Endodermal cell (in vitro differentiated cells): ENCODE measurements at regions not wholly inside any gene's neighbourhood (a gene's known extent, or its start where the extent isn't known, plus 50 kb on each side); places are given as distances from the start of the nearest gene placed in this dataset.

ENCODE experiments used
- DNase-seq: peaks from one replicate; pipeline ENCODE4 v3.0.0-alpha.2; 2017
- H3K27ac ChIP-seq: 2 replicates; pipeline ENCODE4 v1.5.1; 2013; ENCODE audit warnings: mild to moderate bottlenecking, low read depth, low read length, moderate library complexity
- H3K27me3 ChIP-seq: 2 replicates; pipeline ENCODE4 v1.6.1; 2013; ENCODE audit warnings: mild to moderate bottlenecking, low read length, moderate library complexity; ENCODE audit not compliant: insufficient read depth, control insufficient read depth, poor library complexity, severe bottlenecking
- H3K36me3 ChIP-seq: 2 replicates; pipeline ENCODE4 v1.7.0; 2013; ENCODE audit warnings: mild to moderate bottlenecking, low read length, moderate library complexity; ENCODE audit not compliant: control insufficient read depth, insufficient read depth
- H3K4me1 ChIP-seq: one replicate; pipeline ENCODE4 v1.7.0; 2013; ENCODE audit warnings: low read length; ENCODE audit not compliant: control insufficient read depth, insufficient read depth
- H3K4me3 ChIP-seq: 2 replicates; pipeline ENCODE4 v1.5.1; 2013; ENCODE audit warnings: mild to moderate bottlenecking, low read length, moderate library complexity
- H3K9ac ChIP-seq: 2 replicates; pipeline ENCODE4 v1.6.1; 2013; ENCODE audit warnings: mild to moderate bottlenecking, low read length, moderate library complexity; ENCODE audit not compliant: poor library complexity, severe bottlenecking; ENCODE audit errors: extremely low read depth
- H3K9me3 ChIP-seq: 2 replicates; pipeline ENCODE4 v1.6.1; 2013; ENCODE audit warnings: mild to moderate bottlenecking, low read length, moderate library complexity; ENCODE audit not compliant: control insufficient read depth
- H3K27ac Mint-ChIP-seq: 2 replicates; pipeline ENCODE4 v1.8.0; 2020; ENCODE audit warnings: mixed read lengths
- H3K27me3 Mint-ChIP-seq: 2 replicates; pipeline ENCODE4 v1.8.0; 2021; ENCODE audit warnings: mild to moderate bottlenecking, mixed read lengths; ENCODE audit not compliant: insufficient read depth
- H3K36me3 Mint-ChIP-seq: 2 replicates; pipeline ENCODE4 v1.8.0; 2020; ENCODE audit warnings: low read depth, mixed read lengths
- H3K4me1 Mint-ChIP-seq: 2 replicates; pipeline ENCODE4 v1.8.0; 2020; ENCODE audit warnings: mixed read lengths
- H3K4me3 Mint-ChIP-seq: 2 replicates; pipeline ENCODE4 v1.8.0; 2020; ENCODE audit warnings: mild to moderate bottlenecking, moderate library complexity, mixed read lengths
- H3K9me3 Mint-ChIP-seq: 2 replicates; pipeline ENCODE4 v1.8.0; 2020; ENCODE audit warnings: mild to moderate bottlenecking, mixed read lengths
- WGBS, 2 experiments: methylation state at CpG; one replicate each; pipeline versions ENCODE4 v1.1.5 to v1.1.7; 2013; ENCODE audit warnings: missing lambda C conversion rate in 2 of 2, mixed read lengths in 1 of 2; ENCODE audit not compliant: insufficient coverage in 1 of 2, insufficient read length in 1 of 2; 5-methylcytosine and 5-hydroxymethylcytosine counted together
- TF ChIP-seq, protein P1 (sequence below): fragments of 200-600 bp; sonication (generic); conservative IDR thresholded peaks from 2 replicates; pipeline ENCODE4 v1.5.0; 2021; ENCODE audit warnings: antibody characterized with exemption, mild to moderate bottlenecking

DNA sequence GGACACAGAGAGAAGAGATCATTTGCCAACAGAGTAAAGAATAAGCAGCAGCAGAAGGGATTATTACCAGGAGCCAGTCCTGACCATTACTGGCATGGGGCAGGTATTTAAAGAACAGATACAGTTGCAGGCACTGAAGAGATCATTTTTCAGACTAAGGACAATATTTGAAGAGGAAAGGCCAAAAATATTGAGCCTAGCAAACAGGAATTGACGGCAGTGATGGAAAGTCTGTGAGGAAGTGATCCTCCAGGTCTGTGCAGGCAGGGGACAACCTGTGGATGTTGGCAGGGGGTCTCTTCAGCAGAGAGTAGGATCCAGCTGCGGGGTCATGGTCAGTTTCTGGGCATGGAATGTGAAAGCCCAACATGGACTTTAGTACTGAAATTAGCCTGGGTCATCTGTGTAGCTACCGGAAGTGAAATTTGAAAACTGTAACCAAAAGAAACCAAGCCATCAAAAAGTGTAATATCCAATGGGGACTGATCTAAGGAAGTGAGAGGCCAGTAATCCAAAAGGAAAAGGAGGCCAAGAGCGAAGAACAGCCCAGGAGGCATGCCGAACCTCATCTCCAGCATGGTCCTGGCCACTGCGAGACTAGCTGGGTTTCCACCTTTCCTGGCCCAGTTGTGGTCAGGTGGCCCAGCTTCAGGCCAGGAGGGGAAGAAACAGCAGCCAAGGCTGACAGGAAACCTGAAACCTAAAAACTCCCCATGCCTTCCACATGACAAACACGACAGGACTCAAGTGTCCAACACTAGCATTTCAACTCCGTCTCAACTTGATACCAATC lies 115.1 kb upstream of the TNFAIP3 start:
- TF ChIP-seq, protein P1, sequence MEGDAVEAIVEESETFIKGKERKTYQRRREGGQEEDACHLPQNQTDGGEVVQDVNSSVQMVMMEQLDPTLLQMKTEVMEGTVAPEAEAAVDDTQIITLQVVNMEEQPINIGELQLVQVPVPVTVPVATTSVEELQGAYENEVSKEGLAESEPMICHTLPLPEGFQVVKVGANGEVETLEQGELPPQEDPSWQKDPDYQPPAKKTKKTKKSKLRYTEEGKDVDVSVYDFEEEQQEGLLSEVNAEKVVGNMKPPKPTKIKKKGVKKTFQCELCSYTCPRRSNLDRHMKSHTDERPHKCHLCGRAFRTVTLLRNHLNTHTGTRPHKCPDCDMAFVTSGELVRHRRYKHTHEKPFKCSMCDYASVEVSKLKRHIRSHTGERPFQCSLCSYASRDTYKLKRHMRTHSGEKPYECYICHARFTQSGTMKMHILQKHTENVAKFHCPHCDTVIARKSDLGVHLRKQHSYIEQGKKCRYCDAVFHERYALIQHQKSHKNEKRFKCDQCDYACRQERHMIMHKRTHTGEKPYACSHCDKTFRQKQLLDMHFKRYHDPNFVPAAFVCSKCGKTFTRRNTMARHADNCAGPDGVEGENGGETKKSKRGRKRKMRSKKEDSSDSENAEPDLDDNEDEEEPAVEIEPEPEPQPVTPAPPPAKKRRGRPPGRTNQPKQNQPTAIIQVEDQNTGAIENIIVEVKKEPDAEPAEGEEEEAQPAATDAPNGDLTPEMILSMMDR: no peak
- peaks cover 6% of the 10 kb centered on the region for H3K27me3 Mint-ChIP-seq
- Histone ChIP-seq H3K4me1 (no peaks in the 10 kb centered on the region), H3K4me3 (no peak overlapping the region), H3K36me3 (no peaks in the 10 kb centered on the region), H3K27me3 (no peaks in the 10 kb centered on the region), H3K9ac (no peak overlapping the region), H3K9me3 (no peaks in the 10 kb centered on the region), H3K27ac (no peak overlapping the region)
- H3K27ac Mint-ChIP-seq: no peak overlapping the region
- H3K36me3 Mint-ChIP-seq: no peaks in the 10 kb centered on the region
- H3K4me1 Mint-ChIP-seq: no peaks in the 10 kb centered on the region
- no peak for DNase-seq
- H3K9me3 Mint-ChIP-seq: no peaks in the 10 kb centered on the region
- 76 to 85% methylated on average over 5 to 8 of the region's 8 CpGs for WGBS, 2 experiments
- H3K4me3 Mint-ChIP-seq: no peak overlapping the region

DNA sequence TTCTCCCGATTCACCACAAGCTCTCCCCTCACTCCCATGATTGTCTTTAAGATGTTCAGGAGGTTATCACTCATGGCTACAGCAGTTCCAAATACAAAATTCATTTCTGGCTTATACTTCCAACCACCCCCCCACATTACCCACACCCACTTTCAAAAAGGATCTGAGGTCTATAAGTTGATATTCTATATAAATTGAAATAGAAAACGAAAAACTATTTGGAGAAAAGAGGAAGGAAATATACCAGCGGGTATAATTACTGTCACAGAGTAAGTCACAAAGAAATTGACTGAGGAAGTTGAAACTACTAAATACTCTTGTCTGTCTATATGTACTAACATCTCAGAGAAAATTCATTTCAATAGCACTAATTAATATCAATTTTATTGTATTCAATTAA lies 112.7 kb upstream of the TNFAIP3 start:
- no peak for DNase-seq
- Mint-ChIP-seq H3K9me3 (no peaks in the 10 kb centered on the region), H3K27ac (no peak overlapping the region), H3K4me3 (no peak overlapping the region), H3K36me3 (no peaks in the 10 kb centered on the region), H3K27me3 (peaks cover 9% of the 10 kb centered on the region), H3K4me1 (no peaks in the 10 kb centered on the region)
- no peaks in the 10 kb centered on the region for H3K36me3 ChIP-seq
- WGBS, 2 experiments: 90 to 93% methylated on average over 2 to 3 of the region's 3 CpGs
- H3K4me3 ChIP-seq: no peak overlapping the region
- no peak overlapping the region for H3K27ac ChIP-seq
- no peak overlapping the region for H3K9ac ChIP-seq
- no peaks in the 10 kb centered on the region for H3K9me3 ChIP-seq
- no peaks in the 10 kb centered on the region for H3K4me1 ChIP-seq
- TF ChIP-seq, protein P1: no peak
- no peaks in the 10 kb centered on the region for H3K27me3 ChIP-seq

DNA sequence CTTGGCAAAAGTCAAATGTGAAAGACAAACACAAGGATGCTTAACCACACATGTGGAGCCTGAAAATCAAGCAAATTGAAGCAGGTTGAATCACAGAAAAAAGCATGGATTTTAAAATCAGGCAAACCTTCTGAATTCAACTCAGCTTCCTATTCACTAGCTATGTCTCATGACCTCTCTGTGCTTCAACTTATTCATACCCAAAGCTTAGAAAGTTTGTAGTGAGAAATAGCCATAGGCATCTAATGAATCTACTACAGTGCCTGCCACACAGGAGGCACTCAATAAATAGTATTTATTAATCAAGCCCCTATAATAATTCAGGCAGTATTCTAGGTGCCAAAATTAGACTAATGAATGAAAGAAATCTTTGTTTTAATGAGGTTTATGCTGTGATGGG lies 112.2 kb upstream of the TNFAIP3 start:
- H3K9me3 Mint-ChIP-seq: no peaks in the 10 kb centered on the region
- DNase-seq: no peak
- no peaks in the 10 kb centered on the region for H3K27me3 ChIP-seq
- no peak overlapping the region for H3K4me3 Mint-ChIP-seq
- H3K9ac ChIP-seq: no peak overlapping the region
- no peaks in the 10 kb centered on the region for H3K4me1 ChIP-seq
- no peaks in the 10 kb centered on the region for H3K9me3 ChIP-seq
- H3K36me3 ChIP-seq: no peaks in the 10 kb centered on the region
- H3K4me3 ChIP-seq: no peak overlapping the region
- TF ChIP-seq, protein P1: no peak
- H3K4me1 Mint-ChIP-seq: no peaks in the 10 kb centered on the region
- no peaks in the 10 kb centered on the region for H3K36me3 Mint-ChIP-seq
- H3K27ac Mint-ChIP-seq: no peak overlapping the region
- H3K27me3 Mint-ChIP-seq: peaks cover 7% of the 10 kb centered on the region
- H3K27ac ChIP-seq: no peak overlapping the region
